ENCODE measurements at regions not wholly inside any gene's neighbourhood (a gene's known extent, or its start where the extent isn't known, plus 50 kb on each side); places are given as distances from the start of the nearest gene placed in this dataset.
A peak's percentile ranks its signal among the peaks of the same experiment; 100 is the strongest.
"Not testable (repeated sequence)": the region's sequence is repeated elsewhere in the genome, so short reads cannot be mapped to it uniquely, and the experiment has no call there.

- not testable (repeated sequence) for DNase-seq (ENCODE audit: low spot score)
These were observed 50.8 kb upstream of the GRIN2B start for GRCh38 chr12:14032191-14032590.

GRCh38 chr12:14043776-14044175, 62.4 kb upstream of the GRIN2B start:
- no peak for DNase-seq (ENCODE audit: low spot score)

GRCh38 chr12:14048941-14049545, 67.6 kb upstream of the GRIN2B start:
- DNase-seq (ENCODE audit: low spot score): no peak

- DNase-seq (ENCODE audit: low spot score): no peak
These were observed 76.5 kb upstream of the GRIN2B start for GRCh38 chr12:14057895-14058294.

GRCh38 chr12:14058717-14059116, 77.3 kb upstream of the GRIN2B start:
- DNase-seq (ENCODE audit: low spot score): no peak

GRCh38 chr12:14059548-14059947, 78.1 kb upstream of the GRIN2B start:
- no peak for DNase-seq (ENCODE audit: low spot score)

GRCh38 chr12:14065616-14066015, 84.2 kb upstream of the GRIN2B start:
- DNase-seq (ENCODE audit: low spot score): no peak

- DNase-seq (ENCODE audit: low spot score): no peak
These were observed 84.6 kb upstream of the GRIN2B start for GRCh38 chr12:14066021-14066420.

GRCh38 chr12:14068961-14069360, 87.6 kb upstream of the GRIN2B start:
- DNase-seq (ENCODE audit: low spot score): no peak

GRCh38 chr12:14071833-14072232, 90.4 kb upstream of the GRIN2B start:
- no peak for DNase-seq (ENCODE audit: low spot score)

GRCh38 chr12:14072987-14073386, 91.6 kb upstream of the GRIN2B start:
- peak; percentile 8 for DNase-seq (ENCODE audit: low spot score)

- no peak for DNase-seq (ENCODE audit: low spot score)
These were observed 94.5 kb upstream of the GRIN2B start for GRCh38 chr12:14075797-14076393.

- no peak for DNase-seq (ENCODE audit: low spot score)
These were observed 95.1 kb upstream of the GRIN2B start for GRCh38 chr12:14076538-14076937.

GRCh38 chr12:14086838-14087237, 105.4 kb upstream of the GRIN2B start:
- no peak for DNase-seq (ENCODE audit: low spot score)

- no peak for DNase-seq (ENCODE audit: low spot score)
These were observed 118.6 kb upstream of the GRIN2B start for GRCh38 chr12:14099994-14100393.

GRCh38 chr12:14101556-14101955, 120.2 kb upstream of the GRIN2B start:
- DNase-seq (ENCODE audit: low spot score): not testable (repeated sequence)

- DNase-seq (ENCODE audit: low spot score): peak; percentile 22
These were observed 129.9 kb upstream of the GRIN2B start for GRCh38 chr12:14111230-14111865.

GRCh38 chr12:14113031-14113430, 131.6 kb upstream of the GRIN2B start:
- DNase-seq (ENCODE audit: low spot score): no peak

GRCh38 chr12:14126692-14127091, 145.3 kb upstream of the GRIN2B start:
- no peak for DNase-seq (ENCODE audit: low spot score)

GRCh38 chr12:14129611-14130195, 148.3 kb upstream of the GRIN2B start:
- no peak for DNase-seq (ENCODE audit: low spot score)

- no peak for DNase-seq (ENCODE audit: low spot score)
These were observed 154.6 kb upstream of the GRIN2B start for GRCh38 chr12:14135996-14136395.

GRCh38 chr12:14138495-14138894, 157.1 kb upstream of the GRIN2B start:
- no peak for DNase-seq (ENCODE audit: low spot score)
